OCI-LY7 (cell line): ENCODE measurements at regions not wholly inside any gene's neighbourhood (a gene's known extent, or its start where the extent isn't known, plus 50 kb on each side); places are given as distances from the start of the nearest gene placed in this dataset.

ENCODE experiments used
- CTCF ChIP-seq: fragments of 200-600 bp; sonication (generic); conservative IDR thresholded peaks from 2 replicates; pipeline ENCODE4 v1.5.1; 2014; ENCODE audit warnings: mild to moderate bottlenecking, antibody characterized with exemption, low read length, moderate library complexity, mixed read lengths
- EZH2phosphoT487 ChIP-seq: fragments of 200-600 bp; sonication (generic); IDR thresholded peaks from 2 replicates; pipeline ENCODE4 v1.6.1; 2018; ENCODE audit warnings: low read depth, borderline replicate concordance, mild to moderate bottlenecking, mixed run types, antibody characterized with exemption, low read length, moderate library complexity, mixed read lengths

- TF ChIP-seq CTCF (no peak), EZH2phosphoT487 (no peak)
These were observed 129.1 kb upstream of the THBS2 start for GRCh38 chr6:169382735-169383134.
